Neural progenitor cell (in vitro differentiated cells): ENCODE measurements at regions not wholly inside any gene's neighbourhood (a gene's known extent, or its start where the extent isn't known, plus 50 kb on each side); places are given as distances from the start of the nearest gene placed in this dataset.

Experiments
- CTCF ChIP-seq: fragments of 200-600 bp; sonication (generic); IDR thresholded peaks from 2 replicates; pipeline ENCODE4 v1.5.1; 2017; ENCODE audit warnings: antibody characterized with exemption, mild to moderate bottlenecking
- EZH2 ChIP-seq: fragments of 200-600 bp; sonication (generic); IDR thresholded peaks from 2 replicates; pipeline ENCODE4 v1.6.1; 2017; ENCODE audit warnings: antibody characterized with exemption, mild to moderate bottlenecking, moderate library complexity
- EZH2phosphoT487 ChIP-seq: fragments of 200-600 bp; sonication (generic); IDR thresholded peaks from 2 replicates; pipeline ENCODE4 v1.6.1; 2017; ENCODE audit warnings: antibody characterized with exemption

- TF ChIP-seq CTCF (no peak), EZH2phosphoT487 (no peak), EZH2 (no peak)
These were observed 626.7 kb upstream of the ADGRL2 start for GRCh38 chr1:81174052-81174451.
